ENCODE measurements at regions not wholly inside any gene's neighbourhood (a gene's known extent, or its start where the extent isn't known, plus 50 kb on each side); places are given as distances from the start of the nearest gene placed in this dataset.
"Not testable (repeated sequence)": the region's sequence is repeated elsewhere in the genome, so short reads cannot be mapped to it uniquely, and the experiment has no call there.

- H3K36me3 ChIP-seq: peaks cover 4 to 50% of the 10 kb centered on the region in 2 donors
- H3K27ac ChIP-seq; H3K4me1 ChIP-seq; H3K4me3 ChIP-seq; H3K27me3 ChIP-seq; DNase-seq (ENCODE audit: low spot score in 2 of 2); H3K9me3 ChIP-seq; intact Hi-C loops (cut with DNase I): not testable (repeated sequence)
These were observed 58.4 kb upstream of the TNK2 start for GRCh38 chr3:195966563-195967386.

DNA sequence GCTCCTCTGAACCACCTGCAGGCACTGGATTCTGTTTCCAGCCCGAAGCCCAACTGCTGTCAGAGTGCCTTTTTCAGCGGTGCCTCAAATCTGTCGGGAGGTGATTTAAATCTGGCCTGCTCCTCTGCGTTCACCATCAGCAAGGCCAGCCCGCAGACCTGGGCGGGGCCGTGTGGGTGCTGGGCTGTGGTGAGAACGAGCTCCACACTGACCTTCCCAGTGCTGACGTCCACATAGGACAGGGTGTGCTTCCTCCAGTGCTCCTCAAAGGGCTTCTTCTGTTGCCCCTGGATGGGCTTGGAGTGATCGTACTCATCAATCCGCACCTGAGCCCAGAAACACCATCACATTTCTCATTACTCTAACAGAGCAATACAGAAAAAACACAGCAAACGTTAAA is 56.9 kb upstream of the TNK2 start:
- DNase-seq (ENCODE audit: low spot score in 2 of 2); H3K4me1 ChIP-seq; H3K9me3 ChIP-seq; H3K27me3 ChIP-seq; H3K4me3 ChIP-seq; intact Hi-C loops (cut with DNase I); H3K27ac ChIP-seq: not testable (repeated sequence)
- peaks cover 4 to 35% of the 10 kb centered on the region in 2 donors for H3K36me3 ChIP-seq

DNA sequence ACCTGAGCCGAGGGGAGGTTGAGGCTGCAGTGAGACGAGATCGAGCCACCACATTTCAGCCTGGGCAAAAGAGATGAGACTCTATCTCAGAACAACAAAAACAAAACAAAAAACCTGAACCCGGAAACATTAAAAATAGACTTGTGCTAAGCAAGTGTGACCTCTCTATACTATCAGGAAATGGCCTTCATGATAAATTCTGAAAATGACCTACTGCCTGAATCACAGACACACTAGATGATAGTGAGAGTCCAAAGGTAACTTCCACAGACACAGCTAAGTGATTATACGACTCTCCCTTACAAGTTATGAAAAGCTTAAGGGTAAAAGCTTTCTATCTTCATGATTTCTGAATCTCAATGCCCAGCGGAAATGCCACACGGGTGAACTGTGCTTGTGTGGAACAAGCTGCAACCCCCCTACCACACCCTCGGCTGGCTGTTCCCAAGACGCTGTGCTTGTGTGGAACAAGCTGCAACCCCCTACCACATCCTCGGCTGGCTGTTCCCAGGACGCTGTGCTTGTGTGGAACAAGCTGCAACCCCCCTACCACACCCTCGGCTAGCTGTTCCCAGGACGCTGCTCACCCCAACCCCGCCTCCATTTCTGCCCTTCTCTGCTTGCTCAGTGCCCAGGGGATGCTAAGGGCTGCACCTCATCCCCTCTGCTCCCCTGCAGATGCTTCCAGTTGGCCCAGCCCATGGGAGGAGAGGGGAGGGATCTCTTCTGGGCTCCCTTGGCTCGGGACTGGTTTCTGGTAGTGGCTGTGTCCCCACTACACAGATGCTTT is 56.2 kb upstream of the TNK2 start:
- H3K27me3 ChIP-seq; intact Hi-C loops (cut with DNase I); H3K9me3 ChIP-seq; H3K27ac ChIP-seq; H3K4me1 ChIP-seq; H3K4me3 ChIP-seq; DNase-seq (ENCODE audit: low spot score in 2 of 2): not testable (repeated sequence)
- H3K36me3 ChIP-seq: peaks cover 4 to 30% of the 10 kb centered on the region in 2 donors

DNA sequence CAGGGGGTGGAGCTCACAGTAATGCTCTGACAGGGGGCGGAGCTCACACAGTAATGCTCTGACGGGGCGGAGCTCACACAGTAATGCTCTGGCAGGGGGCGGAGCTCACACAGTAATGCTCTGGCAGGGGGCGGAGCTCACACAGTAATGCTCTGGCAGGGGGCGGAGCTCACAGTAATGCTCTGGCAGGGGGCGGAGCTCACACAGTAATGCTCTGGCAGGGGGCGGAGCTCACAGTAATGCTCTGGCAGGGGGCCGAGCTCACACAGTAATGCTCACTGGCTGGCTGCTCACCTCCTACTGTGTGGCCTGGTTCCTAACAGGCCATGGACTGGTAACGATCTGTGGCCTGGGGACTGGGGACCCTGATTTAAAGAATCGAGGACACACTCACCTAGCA is 53.9 kb upstream of the TNK2 start:
- H3K9me3 ChIP-seq; H3K4me3 ChIP-seq; H3K27me3 ChIP-seq; H3K27ac ChIP-seq; intact Hi-C loops (cut with DNase I); DNase-seq (ENCODE audit: low spot score in 2 of 2); H3K4me1 ChIP-seq: not testable (repeated sequence)
- H3K36me3 ChIP-seq: peaks cover 4 to 31% of the 10 kb centered on the region in 2 donors

- H3K9me3 ChIP-seq; H3K27me3 ChIP-seq; intact Hi-C loops (cut with DNase I); DNase-seq (ENCODE audit: low spot score in 2 of 2); H3K4me1 ChIP-seq; H3K27ac ChIP-seq; H3K4me3 ChIP-seq: not testable (repeated sequence)
- peaks cover 4 to 28% of the 10 kb centered on the region in 2 donors for H3K36me3 ChIP-seq
These were observed 52.8 kb upstream of the TNK2 start for GRCh38 chr3:195960971-195961775.

DNA sequence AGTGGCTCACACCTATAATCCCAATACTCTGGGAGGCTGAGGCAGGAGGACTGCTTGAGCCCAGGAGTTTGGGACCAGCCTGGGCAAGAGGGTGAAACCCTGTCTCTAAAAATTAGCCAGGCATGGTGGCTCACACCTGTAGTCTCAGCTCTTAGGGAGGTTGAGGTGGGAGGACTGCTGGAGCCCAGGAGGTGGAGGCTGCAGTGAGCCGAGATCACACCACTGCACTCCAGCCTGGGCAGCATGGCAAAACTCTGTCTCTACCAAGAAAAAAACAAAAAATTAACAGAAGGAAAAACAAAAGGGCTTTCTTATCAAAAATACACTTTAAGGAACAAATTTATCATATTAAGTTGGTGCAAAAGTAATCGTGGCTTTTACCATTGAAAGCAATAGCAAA is 51.8 kb upstream of the TNK2 start:
- H3K4me3 ChIP-seq; H3K4me1 ChIP-seq; H3K27ac ChIP-seq; H3K9me3 ChIP-seq; H3K27me3 ChIP-seq; DNase-seq (ENCODE audit: low spot score in 2 of 2); intact Hi-C loops (cut with DNase I): not testable (repeated sequence)
- peaks cover 4 to 19% of the 10 kb centered on the region in 2 donors for H3K36me3 ChIP-seq

DNA sequence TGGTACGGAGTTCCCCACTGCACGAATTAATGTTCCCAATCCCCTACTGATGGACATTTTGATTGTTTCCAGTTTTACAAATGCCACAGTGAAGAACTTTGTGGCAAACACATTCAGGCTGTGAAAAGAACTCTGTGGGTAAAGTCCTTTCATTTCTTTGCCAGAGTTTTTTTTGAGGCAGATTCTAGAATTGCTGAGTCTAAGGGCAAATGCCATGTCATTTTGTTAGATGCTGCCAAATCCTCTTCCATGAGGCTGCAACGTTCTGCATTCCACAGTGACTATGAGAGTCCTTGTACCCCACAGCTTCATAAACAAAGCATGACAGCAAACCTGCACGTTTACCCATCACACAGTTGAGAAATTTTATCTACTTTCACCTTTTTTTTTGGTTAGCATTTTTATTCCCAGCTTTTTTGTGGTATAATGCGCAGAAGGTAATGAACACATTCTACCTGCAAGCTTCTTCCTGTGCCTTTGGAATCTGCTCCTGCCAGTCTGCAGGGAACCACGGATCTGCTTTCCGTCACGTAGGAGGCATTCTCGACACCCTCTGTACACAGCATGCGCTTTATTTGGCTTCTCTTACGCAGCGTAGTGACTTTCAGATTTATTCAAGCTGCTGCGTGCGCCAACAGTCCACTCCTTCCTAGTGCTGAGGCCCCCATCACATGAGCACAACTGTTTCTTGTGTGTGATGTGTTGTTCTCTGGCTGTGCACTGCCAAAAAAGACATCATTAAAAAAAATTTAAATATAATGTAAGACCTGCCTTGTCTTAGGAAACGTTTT is 51.2 kb upstream of the TNK2 start:
- H3K4me3 ChIP-seq; H3K27ac ChIP-seq; intact Hi-C loops (cut with DNase I); H3K27me3 ChIP-seq; DNase-seq (ENCODE audit: low spot score in 2 of 2); H3K4me1 ChIP-seq; H3K9me3 ChIP-seq: not testable (repeated sequence)
- peaks cover 0 to 13% of the 10 kb centered on the region in 2 donors for H3K36me3 ChIP-seq

GRCh38 chr3:195958736-195959135 is 50.4 kb upstream of the TNK2 start:
- intact Hi-C loops (cut with DNase I); DNase-seq (ENCODE audit: low spot score in 2 of 2); H3K27ac ChIP-seq: not testable (repeated sequence)

More at GRCh38 chr3:195958736-195959135, 50.4 kb upstream of the TNK2 start:
- H3K4me1 ChIP-seq, H3K4me3 ChIP-seq, H3K9me3 ChIP-seq, H3K27me3 ChIP-seq: not testable (repeated sequence)
- peaks cover 0 to 13% of the 10 kb centered on the region in 2 donors for H3K36me3 ChIP-seq
